Neural cell (in vitro differentiated cells): ENCODE measurements at regions not wholly inside any gene's neighbourhood (a gene's known extent, or its start where the extent isn't known, plus 50 kb on each side); places are given as distances from the start of the nearest gene placed in this dataset.

Experiments used
- H2AFZ ChIP-seq: fragments of 200-600, 300-800 bp; sonication (generic), shearing (Covaris generic); 2 replicates; pipeline ENCODE4 v1.6.0; 2014; ENCODE audit warnings: low read depth, mild to moderate bottlenecking, antibody characterized with exemption, low read length, moderate library complexity
- H3F3A ChIP-seq: fragments of 200-600 bp; shearing (Covaris generic); 2 replicates; pipeline ENCODE4 v1.6.1; 2016; ENCODE audit warnings: mild to moderate bottlenecking, moderate library complexity, mixed read lengths, antibody characterized with exemption, low read length; ENCODE audit not compliant: insufficient read depth, poor library complexity, severe bottlenecking
- H3K27ac ChIP-seq: fragments of 200-600, 300-800 bp; sonication (generic), shearing (Covaris generic); 2 replicates; pipeline ENCODE4 v1.5.1; 2014; ENCODE audit warnings: mild to moderate bottlenecking, low read length, moderate library complexity
- H3K27me3 ChIP-seq: fragments of 300-800, 200-600 bp; sonication (generic), shearing (Covaris generic); 2 replicates; pipeline ENCODE4 v1.6.0; 2014; ENCODE audit warnings: mild to moderate bottlenecking, low read depth, low read length, moderate library complexity; ENCODE audit not compliant: insufficient read depth
- H3K36me3 ChIP-seq: fragments of 300-800, 200-600 bp; sonication (generic), shearing (Covaris generic); 2 replicates; pipeline ENCODE4 v1.5.1; 2014; ENCODE audit warnings: mild to moderate bottlenecking, antibody characterized with exemption, low read length, moderate library complexity; ENCODE audit not compliant: insufficient read depth
- H3K4me2 ChIP-seq: fragments of 300-800, 200-600 bp; sonication (generic), shearing (Covaris generic); 2 replicates; pipeline ENCODE4 v1.6.0; 2014; ENCODE audit warnings: mild to moderate bottlenecking, low read length
- H3K4me3 ChIP-seq: fragments of 300-800, 200-600 bp; sonication (generic), shearing (Covaris generic); 2 replicates; pipeline ENCODE4 v1.5.1; 2014; ENCODE audit warnings: mild to moderate bottlenecking, low read length, moderate library complexity
- H3K79me2 ChIP-seq: fragments of 200-600 bp; shearing (Covaris generic); replicated peaks from 2 replicates; pipeline ENCODE4 v1.6.0; 2014; ENCODE audit warnings: mild to moderate bottlenecking, low read length, moderate library complexity; ENCODE audit not compliant: insufficient read depth
- H3K9ac ChIP-seq: fragments of 300-800, 200-600 bp; sonication (generic), shearing (Covaris generic); 2 replicates; pipeline ENCODE4 v1.6.1; 2016; ENCODE audit warnings: mild to moderate bottlenecking, low read length, mixed read lengths
- H3K9me2 ChIP-seq: fragments of 200-600 bp; shearing (Covaris generic); 2 replicates; pipeline ENCODE4 v1.6.1; 2016; ENCODE audit warnings: mild to moderate bottlenecking, low read length, mixed read lengths; ENCODE audit not compliant: insufficient read depth
- H3K9me3 ChIP-seq: fragments of 200-600, 300-800 bp; sonication (generic), shearing (Covaris generic); 2 replicates; pipeline ENCODE4 v1.6.1; 2016; ENCODE audit warnings: mild to moderate bottlenecking, mixed run types, low read length, moderate library complexity, mixed read lengths
- H4K20me1 ChIP-seq: fragments of 200-600 bp; shearing (Covaris generic); 2 replicates; pipeline ENCODE4 v1.6.1; 2016; ENCODE audit warnings: mild to moderate bottlenecking, mixed run types; ENCODE audit not compliant: insufficient read depth
- EP300 ChIP-seq: fragments of 450-650 bp; conservative IDR thresholded peaks from 2 replicates; pipeline ENCODE4 v1.6.1; 2014; ENCODE audit warnings: antibody characterized with exemption, mild to moderate bottlenecking, moderate library complexity; ENCODE audit not compliant: poor library complexity, severe bottlenecking
- EZH2 ChIP-seq: fragments of 200-600, 300-800 bp; shearing (Covaris generic), sonication (generic); IDR thresholded peaks from 2 replicates; pipeline ENCODE4 v1.6.1; 2014; ENCODE audit warnings: antibody characterized with exemption, low read length, borderline replicate concordance, mild to moderate bottlenecking; ENCODE audit not compliant: insufficient read depth, poor library complexity, severe bottlenecking
- MXI1 ChIP-seq: fragments of 450-650 bp; conservative IDR thresholded peaks from 2 replicates; pipeline ENCODE4 v1.6.1; 2014; ENCODE audit warnings: antibody characterized with exemption, mild to moderate bottlenecking; ENCODE audit not compliant: poor library complexity, severe bottlenecking
- POLR2AphosphoS5 ChIP-seq: IDR thresholded peaks from 2 replicates; pipeline ENCODE4 v1.6.1; 2012
- RAD21 ChIP-seq: fragments of 450-650 bp; conservative IDR thresholded peaks from 2 replicates; pipeline ENCODE4 v1.6.1; 2014; ENCODE audit warnings: antibody characterized with exemption, mild to moderate bottlenecking, moderate library complexity
- SMC3 ChIP-seq: fragments of 450-650 bp; conservative IDR thresholded peaks from 2 replicates; pipeline ENCODE4 v1.6.1; 2014; ENCODE audit warnings: antibody characterized with exemption, mild to moderate bottlenecking, moderate library complexity; ENCODE audit not compliant: poor library complexity
- TAF1 ChIP-seq: IDR thresholded peaks from 2 replicates; pipeline ENCODE4 v1.6.1; 2012; ENCODE audit warnings: low read depth
- TF ChIP-seq, protein P1 (sequence below): fragments of 450-650 bp; IDR thresholded peaks from 2 replicates; pipeline ENCODE4 v1.5.1; 2014; ENCODE audit warnings: antibody characterized with exemption, mild to moderate bottlenecking, moderate library complexity; ENCODE audit not compliant: poor library complexity, severe bottlenecking
- TF ChIP-seq, protein P2 (sequence below): IDR thresholded peaks from 2 replicates; pipeline ENCODE4 v1.6.1; 2012; ENCODE audit warnings: borderline replicate concordance

DNA sequence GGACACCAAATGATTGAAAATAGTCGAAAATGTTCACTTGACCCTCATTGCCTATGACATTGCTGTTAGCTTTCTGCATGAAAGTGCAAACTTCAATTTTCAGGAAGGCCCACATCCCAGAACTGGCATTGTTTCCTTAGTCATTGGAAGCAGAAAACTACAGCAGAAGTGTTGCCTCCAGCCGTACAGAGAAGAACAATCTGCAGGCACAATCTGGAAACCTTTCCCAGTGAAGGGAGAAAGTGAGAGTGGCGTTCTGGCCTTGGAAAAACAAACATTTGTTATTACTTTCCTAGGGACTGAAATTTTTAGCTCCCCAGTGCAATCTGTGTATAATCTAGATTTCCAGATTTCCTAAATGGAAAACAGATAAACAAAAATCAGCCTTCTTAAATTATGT, 529.5 kb upstream of the RBFOX1 start:
- Histone ChIP-seq H3K9me3 (no peaks in the 10 kb centered on the region), H3F3A (no peaks in the 10 kb centered on the region), H2AFZ (no peak overlapping the region), H3K4me3 (no peak overlapping the region), H3K36me3 (no peaks in the 10 kb centered on the region), H3K4me2 (no peak overlapping the region), H3K27ac (no peak overlapping the region), H3K79me2 (no peaks in the 10 kb centered on the region), H4K20me1 (no peaks in the 10 kb centered on the region), H3K9ac (no peak overlapping the region), H3K9me2 (no peaks in the 10 kb centered on the region), H3K27me3 (no peaks in the 10 kb centered on the region)
- TF ChIP-seq EP300 (no peak), RAD21 (no peak)
- TF ChIP-seq, protein P1, sequence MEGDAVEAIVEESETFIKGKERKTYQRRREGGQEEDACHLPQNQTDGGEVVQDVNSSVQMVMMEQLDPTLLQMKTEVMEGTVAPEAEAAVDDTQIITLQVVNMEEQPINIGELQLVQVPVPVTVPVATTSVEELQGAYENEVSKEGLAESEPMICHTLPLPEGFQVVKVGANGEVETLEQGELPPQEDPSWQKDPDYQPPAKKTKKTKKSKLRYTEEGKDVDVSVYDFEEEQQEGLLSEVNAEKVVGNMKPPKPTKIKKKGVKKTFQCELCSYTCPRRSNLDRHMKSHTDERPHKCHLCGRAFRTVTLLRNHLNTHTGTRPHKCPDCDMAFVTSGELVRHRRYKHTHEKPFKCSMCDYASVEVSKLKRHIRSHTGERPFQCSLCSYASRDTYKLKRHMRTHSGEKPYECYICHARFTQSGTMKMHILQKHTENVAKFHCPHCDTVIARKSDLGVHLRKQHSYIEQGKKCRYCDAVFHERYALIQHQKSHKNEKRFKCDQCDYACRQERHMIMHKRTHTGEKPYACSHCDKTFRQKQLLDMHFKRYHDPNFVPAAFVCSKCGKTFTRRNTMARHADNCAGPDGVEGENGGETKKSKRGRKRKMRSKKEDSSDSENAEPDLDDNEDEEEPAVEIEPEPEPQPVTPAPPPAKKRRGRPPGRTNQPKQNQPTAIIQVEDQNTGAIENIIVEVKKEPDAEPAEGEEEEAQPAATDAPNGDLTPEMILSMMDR: no peak

DNA sequence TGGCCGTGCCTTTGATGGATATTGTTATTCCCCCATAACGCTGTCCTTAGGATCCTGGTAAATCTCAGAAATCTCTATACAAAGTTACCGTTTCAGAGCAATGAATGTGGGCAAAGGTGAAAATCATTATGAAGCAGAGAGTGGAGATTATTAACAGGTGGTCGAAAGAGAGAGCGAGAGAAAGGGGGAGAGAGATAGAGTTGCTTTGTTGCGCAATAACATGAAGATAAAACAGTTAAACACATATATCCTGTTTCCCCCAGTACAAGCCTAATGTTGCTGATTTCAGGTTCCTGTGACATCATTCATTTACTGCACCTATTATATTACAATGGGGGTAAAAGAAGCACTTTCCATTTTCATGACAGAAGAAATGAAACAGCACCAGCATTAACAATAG, 535.4 kb upstream of the RBFOX1 start:
- Histone ChIP-seq H4K20me1 (no peaks in the 10 kb centered on the region), H3K27ac (no peak overlapping the region), H3K9me2 (no peaks in the 10 kb centered on the region), H3F3A (no peaks in the 10 kb centered on the region), H3K4me2 (no peak overlapping the region), H2AFZ (no peak overlapping the region), H3K27me3 (no peaks in the 10 kb centered on the region), H3K36me3 (no peaks in the 10 kb centered on the region), H3K9me3 (no peaks in the 10 kb centered on the region), H3K4me3 (no peak overlapping the region), H3K79me2 (no peaks in the 10 kb centered on the region), H3K9ac (no peak overlapping the region)
- no peak for TF ChIP-seq EZH2
- no peak for TF ChIP-seq SMC3
- TF ChIP-seq, protein P2, sequence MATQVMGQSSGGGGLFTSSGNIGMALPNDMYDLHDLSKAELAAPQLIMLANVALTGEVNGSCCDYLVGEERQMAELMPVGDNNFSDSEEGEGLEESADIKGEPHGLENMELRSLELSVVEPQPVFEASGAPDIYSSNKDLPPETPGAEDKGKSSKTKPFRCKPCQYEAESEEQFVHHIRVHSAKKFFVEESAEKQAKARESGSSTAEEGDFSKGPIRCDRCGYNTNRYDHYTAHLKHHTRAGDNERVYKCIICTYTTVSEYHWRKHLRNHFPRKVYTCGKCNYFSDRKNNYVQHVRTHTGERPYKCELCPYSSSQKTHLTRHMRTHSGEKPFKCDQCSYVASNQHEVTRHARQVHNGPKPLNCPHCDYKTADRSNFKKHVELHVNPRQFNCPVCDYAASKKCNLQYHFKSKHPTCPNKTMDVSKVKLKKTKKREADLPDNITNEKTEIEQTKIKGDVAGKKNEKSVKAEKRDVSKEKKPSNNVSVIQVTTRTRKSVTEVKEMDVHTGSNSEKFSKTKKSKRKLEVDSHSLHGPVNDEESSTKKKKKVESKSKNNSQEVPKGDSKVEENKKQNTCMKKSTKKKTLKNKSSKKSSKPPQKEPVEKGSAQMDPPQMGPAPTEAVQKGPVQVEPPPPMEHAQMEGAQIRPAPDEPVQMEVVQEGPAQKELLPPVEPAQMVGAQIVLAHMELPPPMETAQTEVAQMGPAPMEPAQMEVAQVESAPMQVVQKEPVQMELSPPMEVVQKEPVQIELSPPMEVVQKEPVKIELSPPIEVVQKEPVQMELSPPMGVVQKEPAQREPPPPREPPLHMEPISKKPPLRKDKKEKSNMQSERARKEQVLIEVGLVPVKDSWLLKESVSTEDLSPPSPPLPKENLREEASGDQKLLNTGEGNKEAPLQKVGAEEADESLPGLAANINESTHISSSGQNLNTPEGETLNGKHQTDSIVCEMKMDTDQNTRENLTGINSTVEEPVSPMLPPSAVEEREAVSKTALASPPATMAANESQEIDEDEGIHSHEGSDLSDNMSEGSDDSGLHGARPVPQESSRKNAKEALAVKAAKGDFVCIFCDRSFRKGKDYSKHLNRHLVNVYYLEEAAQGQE: no peak
- no peak for TF ChIP-seq TAF1
- no peak for TF ChIP-seq POLR2AphosphoS5
- TF ChIP-seq RAD21: no peak
- TF ChIP-seq MXI1: no peak
- TF ChIP-seq, protein P1: no peak
- no peak for TF ChIP-seq EP300
